CD4-positive, alpha-beta T cell (primary cell): ENCODE measurements at regions not wholly inside any gene's neighbourhood (a gene's known extent, or its start where the extent isn't known, plus 50 kb on each side); places are given as distances from the start of the nearest gene placed in this dataset.

ENCODE experiments used
- ATAC-seq: fragments of 200-7000 bp; cut with Tn5 transposase; one replicate; pipeline ENCODE4 v1.10.0; 2022; ENCODE audit warnings: mild to moderate bottlenecking; ENCODE audit not compliant: poor library complexity
- CTCF ChIA-PET: fragments of 350-600 bp; sonication (Branson Sonifier 250); formaldehyde crosslinking; loops from one replicate; lab custom pipeline; 2021; ENCODE audit warnings: antibody characterized with exemption, inconsistent platforms; lab: Charles Lee
- POLR2A ChIA-PET: fragments of 350-600 bp; sonication (Branson Sonifier 250); formaldehyde crosslinking; loops from one replicate; lab custom pipeline; 2021; ENCODE audit warnings: antibody characterized with exemption, inconsistent platforms; lab: Charles Lee
- DNase-seq, 14 experiments: peaks; one replicate each; pipeline ENCODE4 v3.0.0-alpha.2; 2013 to 2020; ENCODE audit warnings: mixed read lengths in 2 of 14
- H3K27ac ChIP-seq, 2 donors: one replicate each; pipeline versions ENCODE4 v1.5.1 to v1.7.0; 2013; ENCODE audit warnings: low read length in 2 of 2, low read depth in 1 of 2, mild to moderate bottlenecking in 1 of 2
- H3K27me3 ChIP-seq, 2 experiments: 1 replicate in 1 of 2; 2 replicates in 1 of 2; pipeline versions ENCODE4 v1.6.1 to v1.7.0; 2013; ENCODE audit warnings: low read length in 2 of 2, control low read depth in 1 of 2, mild to moderate bottlenecking in 1 of 2, moderate library complexity in 1 of 2; ENCODE audit not compliant: insufficient read depth in 2 of 2, control insufficient read depth in 1 of 2
- H3K36me3 ChIP-seq: one replicate; pipeline ENCODE4 v1.6.1; 2013; ENCODE audit warnings: low read length, control low read depth; ENCODE audit not compliant: insufficient read depth
- H3K4me1 ChIP-seq: one replicate; pipeline ENCODE4 v1.6.1; 2013; ENCODE audit warnings: low read length, control low read depth; ENCODE audit not compliant: insufficient read depth
- H3K4me3 ChIP-seq: one replicate; pipeline ENCODE4 v1.5.1; 2013; ENCODE audit warnings: mild to moderate bottlenecking, low read length, moderate library complexity
- H3K9me3 ChIP-seq, 2 experiments: 1 replicate in 1 of 2; 2 replicates in 1 of 2; pipeline versions ENCODE4 v1.6.1 to v1.7.0; 2013; ENCODE audit warnings: low read length in 2 of 2, mild to moderate bottlenecking in 2 of 2, control low read depth in 1 of 2, moderate library complexity in 1 of 2; ENCODE audit not compliant: control insufficient read depth in 1 of 2, insufficient read depth in 1 of 2
- H3K27ac Mint-ChIP-seq: one replicate; pipeline ENCODE4 v1.8.0; 2020; ENCODE audit warnings: mixed read lengths
- H3K27me3 Mint-ChIP-seq: one replicate; pipeline ENCODE4 v1.8.0; 2021; ENCODE audit warnings: mixed read lengths
- H3K36me3 Mint-ChIP-seq: one replicate; pipeline ENCODE4 v1.8.0; 2021; ENCODE audit warnings: low read depth, mixed read lengths
- H3K4me1 Mint-ChIP-seq: one replicate; pipeline ENCODE4 v1.8.0; 2021; ENCODE audit warnings: low read depth, mixed read lengths
- H3K4me3 Mint-ChIP-seq: one replicate; pipeline ENCODE4 v1.8.0; 2020; ENCODE audit warnings: mild to moderate bottlenecking, mixed read lengths
- H3K9me3 Mint-ChIP-seq: one replicate; pipeline ENCODE4 v1.8.0; 2020; ENCODE audit warnings: mixed read lengths
- intact Hi-C, 2 experiments: fragments of 100-400 bp; cut with DNase I in 1 of 2; cut with micrococcal nuclease in 1 of 2; formaldehyde crosslinking; loops; one replicate each; pipeline versions ENCODE4 v1.15.1 to v1.9.0; 2023 to 2025; cut with DNase I, micrococcal nuclease
- TF ChIP-seq, protein P1 (sequence below): fragments of 200-600 bp; IDR thresholded peaks from one replicate; pipeline ENCODE4 v1.8.0; 2022; ENCODE audit warnings: antibody characterized with exemption, mild to moderate bottlenecking

- no peaks in the 10 kb centered on the region for H3K36me3 ChIP-seq
- TF ChIP-seq, protein P1, sequence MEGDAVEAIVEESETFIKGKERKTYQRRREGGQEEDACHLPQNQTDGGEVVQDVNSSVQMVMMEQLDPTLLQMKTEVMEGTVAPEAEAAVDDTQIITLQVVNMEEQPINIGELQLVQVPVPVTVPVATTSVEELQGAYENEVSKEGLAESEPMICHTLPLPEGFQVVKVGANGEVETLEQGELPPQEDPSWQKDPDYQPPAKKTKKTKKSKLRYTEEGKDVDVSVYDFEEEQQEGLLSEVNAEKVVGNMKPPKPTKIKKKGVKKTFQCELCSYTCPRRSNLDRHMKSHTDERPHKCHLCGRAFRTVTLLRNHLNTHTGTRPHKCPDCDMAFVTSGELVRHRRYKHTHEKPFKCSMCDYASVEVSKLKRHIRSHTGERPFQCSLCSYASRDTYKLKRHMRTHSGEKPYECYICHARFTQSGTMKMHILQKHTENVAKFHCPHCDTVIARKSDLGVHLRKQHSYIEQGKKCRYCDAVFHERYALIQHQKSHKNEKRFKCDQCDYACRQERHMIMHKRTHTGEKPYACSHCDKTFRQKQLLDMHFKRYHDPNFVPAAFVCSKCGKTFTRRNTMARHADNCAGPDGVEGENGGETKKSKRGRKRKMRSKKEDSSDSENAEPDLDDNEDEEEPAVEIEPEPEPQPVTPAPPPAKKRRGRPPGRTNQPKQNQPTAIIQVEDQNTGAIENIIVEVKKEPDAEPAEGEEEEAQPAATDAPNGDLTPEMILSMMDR = no peak
- peaks cover 11% of the 10 kb centered on the region for H3K4me1 ChIP-seq
- intact Hi-C loops = loop anchor here in 1 of 2 experiments (5.0 kb wide), 1 partner anchor 43 kb away; no protein-coding TSS in a partner anchor
- ATAC-seq (no peak), DNase-seq (no peak)
- peaks cover 6% of the 10 kb centered on the region for H3K9me3 Mint-ChIP-seq
- H3K9me3 ChIP-seq = peaks cover 2 to 11% of the 10 kb centered on the region in 2 experiments
- H3K4me3 Mint-ChIP-seq = no peak overlapping the region
- peaks cover 28% of the 10 kb centered on the region for H3K4me1 Mint-ChIP-seq
- H3K27ac ChIP-seq = no peak overlapping the region
- H3K36me3 Mint-ChIP-seq = no peaks in the 10 kb centered on the region
- no peaks in the 10 kb centered on the region for H3K27me3 ChIP-seq
- H3K27ac Mint-ChIP-seq = no peak overlapping the region
- ChIA-PET CTCF (interaction anchor here (0.7 kb wide), 1 partner anchor 66 kb away, joined by 3 read pairs; no protein-coding TSS in a partner anchor), POLR2A (interaction anchor here (1.1 kb wide), 1 partner anchor 38 kb away, joined by 4 read pairs; no protein-coding TSS in a partner anchor)
- no peak overlapping the region for H3K4me3 ChIP-seq
- no peaks in the 10 kb centered on the region for H3K27me3 Mint-ChIP-seq
These were observed 88.2 kb upstream of the STT3B start for GRCh38 chr3:31444220-31445142.

- Mint-ChIP-seq H3K4me3 (no peak overlapping the region), H3K9me3 (peaks cover 6% of the 10 kb centered on the region), H3K27me3 (no peaks in the 10 kb centered on the region), H3K36me3 (no peaks in the 10 kb centered on the region), H3K27ac (no peak overlapping the region), H3K4me1 (peaks cover 32% of the 10 kb centered on the region)
- TF ChIP-seq, protein P1 = no peak
- no peaks in the 10 kb centered on the region for H3K27me3 ChIP-seq
- ChIA-PET POLR2A (no interaction called here), CTCF (no interaction called here)
- peaks cover 7 to 11% of the 10 kb centered on the region in 2 experiments for H3K9me3 ChIP-seq
- no peak overlapping the region for H3K4me3 ChIP-seq
- DNase-seq (no peak), ATAC-seq (no peak)
- H3K36me3 ChIP-seq = no peaks in the 10 kb centered on the region
- H3K4me1 ChIP-seq = peaks cover 11% of the 10 kb centered on the region
- intact Hi-C loops = loop anchor here in 1 of 2 experiments (5.0 kb wide), 1 partner anchor 42 kb away; no protein-coding TSS in a partner anchor
- H3K27ac ChIP-seq = no peak overlapping the region
These were observed 87.0 kb upstream of the STT3B start for GRCh38 chr3:31445701-31446100.

- CTCF ChIA-PET = no interaction called here
- DNase-seq (peak in 7 of 14 experiments; percentile 12 to 58 (median 33)), ATAC-seq (peak; percentile 34)
- intact Hi-C loops = loop anchor here in 1 of 2 experiments (5.0 kb wide), 1 partner anchor 39 kb away; no protein-coding TSS in a partner anchor
- no peaks in the 10 kb centered on the region for H3K36me3 Mint-ChIP-seq
- Histone ChIP-seq H3K4me1 (peaks cover 11% of the 10 kb centered on the region), H3K4me3 (no peak overlapping the region), H3K36me3 (no peaks in the 10 kb centered on the region), H3K27me3 (no peaks in the 10 kb centered on the region), H3K9me3 (peaks cover 7 to 14% of the 10 kb centered on the region in 2 experiments), H3K27ac (no peak overlapping the region)
- H3K27me3 Mint-ChIP-seq = no peaks in the 10 kb centered on the region
- peaks cover 30% of the 10 kb centered on the region for H3K4me1 Mint-ChIP-seq
- no peak overlapping the region for H3K27ac Mint-ChIP-seq
- H3K4me3 Mint-ChIP-seq = no peak overlapping the region
- TF ChIP-seq, protein P1 = no peak
- H3K9me3 Mint-ChIP-seq = peaks cover 9% of the 10 kb centered on the region
- POLR2A ChIA-PET = interaction anchor here (0.5 to 2.1 kb wide), 2 partner anchors 13 to 300 kb away, joined by 3 to 4 read pairs; no protein-coding TSS in a partner anchor
These were observed 84.5 kb upstream of the STT3B start for GRCh38 chr3:31448035-31448881.
